ENCODE measurements at regions not wholly inside any gene's neighbourhood (a gene's known extent, or its start where the extent isn't known, plus 50 kb on each side); places are given as distances from the start of the nearest gene placed in this dataset.

GRCh38 chr3:27826448-27826847 lies 104.3 kb upstream of the EOMES start (continued):
- TF ChIP-seq HDAC6 (IDR thresholded peaks at IDR 0.05; ENCODE audit: low read depth, low read length), result no peak
- no peak for TF ChIP-seq ZNF790 (CRISPR knock-in tag; IDR thresholded peaks at IDR 0.05; ENCODE audit: borderline replicate concordance)
- TF ChIP-seq EHMT2 (IDR thresholded peaks at IDR 0.05; ENCODE audit: borderline replicate concordance, low read depth, low read length), result no peak
- TF ChIP-seq TBX3 (IDR thresholded peaks at IDR 0.05; ENCODE audit: borderline replicate concordance), result no peak
- no peak for TF ChIP-seq MYPOP (CRISPR knock-in tag; IDR thresholded peaks at IDR 0.05)
- no peak for TF ChIP-seq KLF12 (CRISPR knock-in tag; IDR thresholded peaks at IDR 0.05; ENCODE audit: borderline replicate concordance)
- no peak for TF ChIP-seq NFATC3 (CRISPR knock-in tag; IDR thresholded peaks at IDR 0.05)
- TF ChIP-seq PRDM4 (CRISPR knock-in tag; IDR thresholded peaks at IDR 0.05; ENCODE audit: borderline replicate concordance), result no peak
- TF ChIP-seq ZNF781 (CRISPR knock-in tag; IDR thresholded peaks at IDR 0.05; ENCODE audit: borderline replicate concordance, not compliant biosample characterization), result no peak
- no peak for TF ChIP-seq ZNF569 (CRISPR knock-in tag; IDR thresholded peaks at IDR 0.05; ENCODE audit: borderline replicate concordance)
- no peak for TF ChIP-seq NBN (conservative IDR thresholded peaks at IDR 0.05)
- no peak for TF ChIP-seq AFF4 (CRISPR knock-in tag; IDR thresholded peaks at IDR 0.05)

All from HepG2 (cell line).